ENCODE measurements at regions not wholly inside any gene's neighbourhood (a gene's known extent, or its start where the extent isn't known, plus 50 kb on each side); places are given as distances from the start of the nearest gene placed in this dataset.
A peak's percentile ranks its signal among the peaks of the same experiment; 100 is the strongest.

DNA sequence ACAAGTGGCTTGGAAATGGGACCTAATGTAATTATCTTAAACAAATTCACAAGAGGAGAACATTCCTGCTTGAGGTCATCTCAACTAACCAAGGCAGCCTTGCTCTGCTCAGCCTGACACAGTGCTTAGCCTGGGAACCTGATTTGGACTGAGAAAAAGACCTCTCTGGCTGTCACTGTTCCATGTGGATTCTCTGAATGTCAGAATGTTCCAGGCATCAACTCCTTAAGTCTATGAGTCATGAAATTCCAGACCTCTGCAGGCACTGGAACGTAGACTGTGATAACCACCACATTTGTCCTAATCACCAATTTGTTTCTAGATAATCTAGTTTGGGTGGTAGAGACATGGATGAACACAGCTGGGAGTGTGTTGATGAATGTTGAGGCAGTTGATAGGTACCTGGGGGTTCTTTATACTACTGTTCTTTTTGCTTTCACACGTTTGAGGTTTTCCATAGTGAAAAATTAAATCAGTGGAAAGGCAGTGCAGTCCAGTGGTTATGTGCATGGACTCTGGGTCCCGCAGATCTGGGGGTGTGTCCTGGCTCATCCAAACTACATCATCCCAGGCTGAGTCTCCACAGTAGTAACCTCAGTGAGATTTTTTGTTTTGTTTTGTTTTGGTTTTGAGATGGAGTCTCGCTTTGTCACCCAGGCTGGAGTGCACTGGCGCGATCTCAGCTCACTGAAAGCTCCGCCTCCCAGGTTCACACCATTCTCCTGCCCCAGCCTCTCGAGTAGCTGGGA lies 269.6 kb downstream of the MN1 start:
- H3K4me3 ChIP-seq (ENCODE audit: low read depth, low read length) = no peak overlapping the region
- DNase-seq (ENCODE audit: low read depth) = peak; percentile 85
- TF ChIP-seq, protein P1, sequence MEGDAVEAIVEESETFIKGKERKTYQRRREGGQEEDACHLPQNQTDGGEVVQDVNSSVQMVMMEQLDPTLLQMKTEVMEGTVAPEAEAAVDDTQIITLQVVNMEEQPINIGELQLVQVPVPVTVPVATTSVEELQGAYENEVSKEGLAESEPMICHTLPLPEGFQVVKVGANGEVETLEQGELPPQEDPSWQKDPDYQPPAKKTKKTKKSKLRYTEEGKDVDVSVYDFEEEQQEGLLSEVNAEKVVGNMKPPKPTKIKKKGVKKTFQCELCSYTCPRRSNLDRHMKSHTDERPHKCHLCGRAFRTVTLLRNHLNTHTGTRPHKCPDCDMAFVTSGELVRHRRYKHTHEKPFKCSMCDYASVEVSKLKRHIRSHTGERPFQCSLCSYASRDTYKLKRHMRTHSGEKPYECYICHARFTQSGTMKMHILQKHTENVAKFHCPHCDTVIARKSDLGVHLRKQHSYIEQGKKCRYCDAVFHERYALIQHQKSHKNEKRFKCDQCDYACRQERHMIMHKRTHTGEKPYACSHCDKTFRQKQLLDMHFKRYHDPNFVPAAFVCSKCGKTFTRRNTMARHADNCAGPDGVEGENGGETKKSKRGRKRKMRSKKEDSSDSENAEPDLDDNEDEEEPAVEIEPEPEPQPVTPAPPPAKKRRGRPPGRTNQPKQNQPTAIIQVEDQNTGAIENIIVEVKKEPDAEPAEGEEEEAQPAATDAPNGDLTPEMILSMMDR (IDR thresholded peaks at IDR 0.05; ENCODE audit: insufficient read depth, low read depth, low read length) = no peak

DNA sequence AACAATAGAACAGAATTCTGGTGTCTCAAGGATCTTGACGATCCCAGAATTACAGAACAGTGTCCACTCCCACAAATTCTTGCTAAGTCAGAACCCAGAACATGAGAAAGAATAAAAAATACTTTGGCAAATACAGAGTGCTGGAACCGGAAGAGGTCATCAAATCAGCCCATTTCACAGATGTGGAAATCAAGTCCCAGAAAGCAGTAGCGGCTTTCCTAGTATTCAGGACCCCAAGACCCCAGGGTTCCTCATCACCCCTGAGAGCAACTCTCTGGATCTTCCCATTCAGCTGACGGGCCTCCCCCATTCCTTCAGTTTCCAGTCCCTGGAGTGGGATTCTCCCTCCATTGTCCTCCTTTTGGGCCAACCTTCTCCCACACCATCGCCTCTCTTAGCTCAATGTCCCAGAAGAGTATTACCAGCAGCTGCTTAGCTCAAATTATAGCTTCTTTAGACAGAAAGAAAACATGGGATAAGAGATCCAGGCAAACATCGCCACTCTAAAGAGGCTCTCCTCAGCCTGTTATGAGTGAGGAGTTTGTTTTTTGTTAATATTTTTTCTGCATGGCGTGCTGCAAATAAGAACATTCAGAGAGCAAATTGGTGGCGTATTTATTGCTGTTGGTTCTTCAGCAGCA lies 268.3 kb downstream of the MN1 start:
- TF ChIP-seq, protein P1 (IDR thresholded peaks at IDR 0.05; ENCODE audit: insufficient read depth, low read depth, low read length) = no peak
- DNase-seq (ENCODE audit: low read depth) = no peak
- no peak overlapping the region for H3K4me3 ChIP-seq (ENCODE audit: low read depth, low read length)

DNA sequence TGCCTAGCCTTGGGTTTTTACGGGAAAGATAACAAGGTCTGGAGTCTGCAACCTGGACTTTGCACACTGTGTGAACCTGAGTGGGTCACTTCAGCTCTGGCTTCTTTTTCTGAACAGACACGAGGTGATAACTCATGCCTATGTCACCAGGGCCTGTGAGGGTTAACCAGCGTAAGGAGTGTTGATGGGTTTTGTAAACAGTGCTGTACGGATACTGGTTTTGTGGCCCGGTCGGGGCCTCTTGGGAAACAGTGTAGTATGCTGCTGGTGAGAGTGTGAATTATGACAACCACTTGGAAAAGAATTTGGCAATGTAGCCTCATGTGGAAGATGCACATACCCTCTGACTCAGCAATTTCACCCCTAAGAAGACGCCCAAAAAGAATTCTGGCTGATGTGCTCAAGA lies 266.8 kb downstream of the MN1 start:
- TF ChIP-seq, protein P1 (IDR thresholded peaks at IDR 0.05; ENCODE audit: insufficient read depth, low read depth, low read length) = no peak
- H3K4me3 ChIP-seq (ENCODE audit: low read depth, low read length) = no peak overlapping the region

DNA sequence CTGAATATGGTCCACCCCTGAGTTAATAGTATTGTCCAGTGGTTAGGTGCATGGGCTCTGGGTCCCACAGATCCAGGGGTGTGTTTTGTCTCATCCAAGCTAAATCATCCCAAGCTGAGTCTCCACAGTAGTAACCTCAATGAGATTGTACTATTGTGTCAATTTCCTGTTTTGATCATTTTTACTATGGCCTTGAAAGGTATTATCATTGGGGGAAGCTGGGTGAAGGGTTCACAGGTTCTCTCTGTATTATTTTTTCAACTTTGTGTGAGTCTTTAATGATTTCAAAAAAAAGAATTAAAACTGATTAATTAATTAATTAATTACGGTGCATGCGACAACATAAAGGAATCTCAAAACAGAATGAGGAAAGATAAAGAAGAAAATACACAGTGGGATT lies 266.1 kb downstream of the MN1 start:
- H3K4me3 ChIP-seq (ENCODE audit: low read depth, low read length) = no peak overlapping the region
- DNase-seq (ENCODE audit: low read depth) = no peak
- TF ChIP-seq, protein P1 (IDR thresholded peaks at IDR 0.05; ENCODE audit: insufficient read depth, low read depth, low read length) = no peak

More for the DNA sequence above, 266.8 kb downstream of the MN1 start:
- DNase-seq (ENCODE audit: low read depth) = peak; percentile 91

DNA sequence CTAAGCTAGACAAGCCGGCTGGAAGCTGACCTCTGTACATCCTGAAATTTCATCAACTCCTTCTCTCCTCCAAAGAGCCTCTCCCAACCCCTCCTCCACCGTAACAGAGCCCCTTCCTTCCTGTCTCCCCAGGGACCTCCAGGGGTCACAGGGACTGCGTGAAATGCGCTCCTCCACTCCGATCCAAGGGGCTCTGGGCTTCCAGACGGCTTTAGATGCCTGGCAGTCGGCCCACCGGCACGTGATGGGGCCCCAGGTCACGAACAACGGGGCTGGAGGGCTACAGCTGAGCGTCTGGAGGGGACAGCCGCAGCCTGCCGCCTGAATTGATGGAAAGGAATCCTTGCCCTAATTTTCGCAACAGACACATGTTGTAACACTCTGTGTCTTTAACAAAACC lies 264.1 kb downstream of the MN1 start:
- DNase-seq (ENCODE audit: low read depth) = peak; percentile 38
- TF ChIP-seq, protein P1 (IDR thresholded peaks at IDR 0.05; ENCODE audit: insufficient read depth, low read depth, low read length) = no peak
- no peak overlapping the region for H3K4me3 ChIP-seq (ENCODE audit: low read depth, low read length)

DNA sequence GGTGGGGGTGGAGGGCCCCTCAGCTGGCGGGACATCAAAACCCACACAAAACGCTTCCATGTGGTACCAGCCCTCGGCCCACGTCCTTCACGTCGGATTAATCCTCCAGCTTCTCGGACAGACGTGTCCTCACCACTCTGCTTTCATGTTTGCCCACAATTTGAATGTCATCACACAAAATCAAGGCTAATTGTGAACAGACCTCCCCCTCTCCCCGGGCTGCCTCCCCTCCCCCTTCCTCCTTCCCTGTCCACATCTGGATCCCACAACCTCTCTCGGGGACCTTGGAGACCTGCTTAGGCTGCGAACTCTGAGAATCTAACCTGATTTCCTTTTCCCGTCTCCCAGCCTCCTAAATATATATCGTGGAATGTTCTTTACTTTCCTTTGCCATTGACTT lies 262.9 kb downstream of the MN1 start:
- DNase-seq (ENCODE audit: low read depth) = no peak
- H3K4me3 ChIP-seq (ENCODE audit: low read depth, low read length) = no peak overlapping the region
- TF ChIP-seq, protein P1 (IDR thresholded peaks at IDR 0.05; ENCODE audit: insufficient read depth, low read depth, low read length) = no peak

All from fibroblast of villous mesenchyme (primary cell).